GM13977 (cell line): ENCODE measurements at regions not wholly inside any gene's neighbourhood (a gene's known extent, or its start where the extent isn't known, plus 50 kb on each side); places are given as distances from the start of the nearest gene placed in this dataset.

ENCODE experiments used
- DNase-seq: peaks from one replicate; pipeline ENCODE4 v3.0.0; 2012; ENCODE audit warnings: low spot score
- in situ Hi-C: fragments of 300-500 bp; cut with MboI; formaldehyde crosslinking; loops from one replicate; pipeline ENCODE4 v1.12.0; 2022; ENCODE audit warnings: low sequenced_read_pairs, low pct_unique_long_range_greater_than_20kb, mixed read lengths, inconsistent platforms; ENCODE audit not compliant: unreplicated experiment
- TF ChIP-seq, protein P1 (sequence below): IDR thresholded peaks from 2 replicates; pipeline ENCODE4 v1.5.1; 2012; ENCODE audit warnings: mild to moderate bottlenecking, control low read depth; ENCODE audit not compliant: insufficient read depth; ENCODE audit errors: extremely low read depth, missing control alignments

DNA sequence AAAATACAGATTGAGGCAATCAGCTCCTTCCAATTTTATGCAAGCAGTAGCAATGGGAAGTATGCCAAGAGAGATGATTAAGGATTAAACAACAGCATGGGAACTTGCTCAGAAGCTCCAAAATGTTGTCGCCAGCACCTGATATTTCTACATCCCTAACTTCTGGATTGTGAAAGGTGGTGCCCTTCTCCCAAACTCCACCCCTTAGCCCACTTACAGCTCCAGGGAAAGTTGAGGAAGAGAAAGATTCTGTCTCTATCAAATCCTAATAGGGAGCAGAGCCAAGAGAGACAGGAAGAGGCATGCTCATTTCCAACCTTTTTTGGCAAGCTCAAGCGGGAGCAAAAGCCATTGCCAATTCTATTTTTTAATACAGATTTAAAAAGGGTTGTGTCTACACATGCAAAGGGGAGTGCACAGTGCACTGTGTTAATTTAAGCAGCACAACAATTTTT is 92.4 kb upstream of the NR3C1 start:
- TF ChIP-seq, protein P1, sequence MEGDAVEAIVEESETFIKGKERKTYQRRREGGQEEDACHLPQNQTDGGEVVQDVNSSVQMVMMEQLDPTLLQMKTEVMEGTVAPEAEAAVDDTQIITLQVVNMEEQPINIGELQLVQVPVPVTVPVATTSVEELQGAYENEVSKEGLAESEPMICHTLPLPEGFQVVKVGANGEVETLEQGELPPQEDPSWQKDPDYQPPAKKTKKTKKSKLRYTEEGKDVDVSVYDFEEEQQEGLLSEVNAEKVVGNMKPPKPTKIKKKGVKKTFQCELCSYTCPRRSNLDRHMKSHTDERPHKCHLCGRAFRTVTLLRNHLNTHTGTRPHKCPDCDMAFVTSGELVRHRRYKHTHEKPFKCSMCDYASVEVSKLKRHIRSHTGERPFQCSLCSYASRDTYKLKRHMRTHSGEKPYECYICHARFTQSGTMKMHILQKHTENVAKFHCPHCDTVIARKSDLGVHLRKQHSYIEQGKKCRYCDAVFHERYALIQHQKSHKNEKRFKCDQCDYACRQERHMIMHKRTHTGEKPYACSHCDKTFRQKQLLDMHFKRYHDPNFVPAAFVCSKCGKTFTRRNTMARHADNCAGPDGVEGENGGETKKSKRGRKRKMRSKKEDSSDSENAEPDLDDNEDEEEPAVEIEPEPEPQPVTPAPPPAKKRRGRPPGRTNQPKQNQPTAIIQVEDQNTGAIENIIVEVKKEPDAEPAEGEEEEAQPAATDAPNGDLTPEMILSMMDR: no peak
- DNase-seq: no peak
- in situ Hi-C loops: no loop called here

DNA sequence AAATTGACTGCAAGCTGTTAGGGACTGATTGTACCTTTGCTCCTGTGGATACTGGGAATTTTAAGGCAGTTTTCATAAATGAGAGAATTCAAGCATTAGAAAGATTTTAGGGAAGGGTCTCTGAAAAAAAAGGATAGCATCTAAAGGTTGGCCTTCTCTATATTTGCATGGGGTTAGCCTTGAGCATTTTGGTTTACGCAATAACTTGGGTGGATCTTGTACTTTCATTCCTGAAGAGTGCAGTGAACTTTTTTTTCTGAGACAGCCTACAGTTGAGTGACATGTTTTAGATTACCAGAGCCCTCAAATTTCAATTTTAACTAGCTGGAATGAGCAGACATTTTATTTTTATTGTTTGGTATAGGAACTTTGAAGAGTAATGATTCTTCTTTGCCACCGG is 91.6 kb upstream of the NR3C1 start:
- no peak for DNase-seq
- TF ChIP-seq, protein P1: no peak
- in situ Hi-C loops: no loop called here

DNA sequence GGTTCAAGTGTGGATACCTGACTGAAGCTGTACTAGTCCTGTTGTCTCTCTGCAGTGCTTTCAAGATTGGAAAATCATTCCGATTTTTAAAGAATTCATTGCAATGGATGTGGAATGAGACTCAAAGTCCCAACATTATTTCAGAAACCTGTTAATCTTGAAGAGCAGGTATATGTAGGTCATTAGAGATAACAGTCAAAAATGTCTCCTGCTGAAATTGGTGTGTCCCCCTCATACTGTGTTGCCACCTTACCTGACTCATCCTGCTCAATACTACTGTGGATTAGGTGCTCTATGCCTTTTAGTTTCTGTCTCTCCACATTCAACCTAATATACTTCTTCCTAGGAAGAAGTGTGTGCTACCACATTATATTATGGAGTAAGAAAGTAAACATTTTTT is 91.1 kb upstream of the NR3C1 start:
- in situ Hi-C loops: no loop called here
- no peak for DNase-seq
- TF ChIP-seq, protein P1: no peak

DNA sequence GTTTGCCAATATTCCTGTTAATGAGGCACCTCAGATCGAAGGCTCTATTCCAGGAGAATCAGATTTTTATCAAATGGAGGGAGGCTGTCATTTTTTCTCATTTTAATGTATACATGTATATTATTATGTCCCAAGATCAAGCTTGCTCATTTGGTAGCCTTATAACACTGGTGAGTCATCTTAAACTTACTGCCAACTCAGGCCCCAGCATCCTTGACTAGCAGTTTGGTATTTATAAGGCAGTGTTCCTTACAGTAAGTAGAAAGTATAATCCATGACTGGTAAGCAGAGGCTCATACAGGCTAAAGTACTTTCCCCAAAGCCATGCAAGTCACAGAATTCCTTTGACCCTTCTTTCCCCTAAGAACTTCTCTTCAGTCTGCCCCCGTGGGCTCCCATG is 90.7 kb upstream of the NR3C1 start:
- DNase-seq: no peak
- TF ChIP-seq, protein P1: no peak
- in situ Hi-C loops: no loop called here

DNA sequence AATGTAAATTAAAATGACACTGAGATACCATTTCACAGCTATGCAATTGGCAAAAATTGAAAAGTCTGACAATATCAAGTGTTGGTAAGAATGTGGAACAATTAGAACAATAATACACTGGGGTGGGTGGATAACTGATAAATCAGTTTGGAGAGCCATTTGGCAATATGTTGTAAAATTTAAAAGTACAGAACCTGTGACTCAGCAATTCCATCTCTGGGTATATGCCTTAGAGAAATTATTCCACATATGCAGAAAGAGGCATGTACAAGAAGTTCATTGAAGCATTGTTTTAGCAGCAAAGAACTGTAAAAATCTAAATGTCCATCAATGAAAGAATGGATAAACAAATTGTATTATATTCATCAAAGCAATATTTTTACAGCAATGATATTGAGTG is 89.3 kb upstream of the NR3C1 start:
- DNase-seq: no peak
- TF ChIP-seq, protein P1: no peak
- in situ Hi-C loops: no loop called here

DNA sequence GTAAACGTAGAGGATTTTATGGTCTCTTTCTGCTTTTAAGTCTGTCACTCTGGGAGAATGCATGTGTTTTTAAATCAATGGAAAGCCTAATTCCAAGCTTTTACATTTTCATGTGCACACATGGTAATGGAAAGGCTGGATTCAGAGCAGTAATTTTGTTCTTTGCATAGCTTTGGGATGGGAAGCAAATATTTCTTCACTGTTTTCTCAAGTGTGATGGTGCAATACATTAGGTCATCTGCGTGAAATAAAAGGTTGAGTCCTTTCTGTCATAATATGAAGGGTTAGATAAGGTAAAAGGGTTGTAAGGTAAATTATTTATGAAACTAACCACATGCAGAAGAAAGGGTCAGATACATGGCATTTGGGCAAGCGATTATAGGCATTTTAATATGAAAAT is 88.2 kb upstream of the NR3C1 start:
- no peak for DNase-seq
- in situ Hi-C loops: no loop called here
- TF ChIP-seq, protein P1: no peak

DNA sequence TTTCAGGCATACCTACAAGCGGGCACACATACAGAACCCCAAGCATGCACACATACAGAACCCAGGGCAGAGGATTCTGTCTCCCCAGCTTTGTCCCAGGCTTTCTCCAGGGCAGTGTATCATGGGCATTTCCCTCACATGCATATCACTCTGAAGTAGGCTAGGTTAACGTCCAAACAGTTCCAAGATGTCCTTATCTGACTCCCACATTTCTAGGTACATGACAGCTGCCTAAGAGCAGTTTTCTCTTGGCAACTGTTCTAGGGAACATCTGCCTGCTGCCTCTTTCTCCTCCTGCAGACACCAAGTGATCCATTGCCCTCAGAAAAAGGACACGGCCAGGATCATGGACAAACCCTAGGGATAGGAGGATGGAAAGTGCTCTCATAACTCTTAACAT is 84.9 kb upstream of the NR3C1 start:
- in situ Hi-C loops: no loop called here
- TF ChIP-seq, protein P1: no peak
- DNase-seq: no peak
